B cell (primary cell): ENCODE measurements at regions not wholly inside any gene's neighbourhood (a gene's known extent, or its start where the extent isn't known, plus 50 kb on each side); places are given as distances from the start of the nearest gene placed in this dataset.

Source experiments
- ATAC-seq: fragments of 200-7000 bp; cut with Tn5 transposase; one replicate; pipeline ENCODE4 v1.10.0; 2021; ENCODE audit warnings: low read depth, mild to moderate bottlenecking, moderate number of reproducible peaks, moderate library complexity
- CTCF ChIA-PET: fragments of 350-600 bp; sonication (Branson Sonifier 250); formaldehyde crosslinking; loops from one replicate; lab custom pipeline; 2021; ENCODE audit warnings: antibody characterized with exemption, inconsistent platforms; lab: Charles Lee
- POLR2A ChIA-PET: fragments of 350-600 bp; sonication (Branson Sonifier 250); formaldehyde crosslinking; loops from one replicate; lab custom pipeline; 2021; ENCODE audit warnings: antibody characterized with exemption; lab: Charles Lee
- DNase-seq: peaks from one replicate; pipeline ENCODE4 v3.0.0; 2013
- H2AFZ ChIP-seq: 2 replicates; pipeline ENCODE4 v1.6.1; 2012; ENCODE audit warnings: mild to moderate bottlenecking, low read depth, low read length; ENCODE audit not compliant: insufficient read depth, poor library complexity, severe bottlenecking
- H3K27ac ChIP-seq, 2 donors: 1 replicate in 1 of 2; 2 replicates in 1 of 2; pipeline ENCODE4 v1.5.1; 2012 to 2013; ENCODE audit warnings: low read length in 2 of 2, mild to moderate bottlenecking in 2 of 2, moderate library complexity in 1 of 2
- H3K27me3 ChIP-seq, 4 experiments: fragments of 200-600 bp in 1 of 4; sonication (generic) in 1 of 4; replicated peaks in 1 of 4; 1 replicate in 2 of 4; 2 replicates in 2 of 4; pipeline versions ENCODE4 v1.6.1 to v1.7.0; 2013 to 2016; ENCODE audit warnings: low read length in 3 of 4, mild to moderate bottlenecking in 2 of 4, mixed read lengths in 1 of 4, moderate library complexity in 1 of 4; ENCODE audit not compliant: insufficient read depth in 4 of 4, control insufficient read depth in 3 of 4; ENCODE audit errors: control extremely low read depth in 1 of 4
- H3K36me3 ChIP-seq, 2 experiments: replicated peaks in 1 of 2; 1 replicate in 1 of 2; 2 replicates in 1 of 2; pipeline versions ENCODE4 v1.6.1 to v1.7.1; 2013; ENCODE audit warnings: low read length in 1 of 2; ENCODE audit not compliant: insufficient read depth in 2 of 2, control insufficient read depth in 1 of 2; ENCODE audit errors: control extremely low read depth in 1 of 2, extremely low read depth in 1 of 2
- H3K4me1 ChIP-seq, 2 donors: fragments of 200-600 bp in 1 of 2; sonication (generic) in 1 of 2; 1 replicate in 1 of 2; 2 replicates in 1 of 2; pipeline versions ENCODE4 v1.5.1 to v1.6.1; 2013 to 2017; ENCODE audit warnings: low read length in 2 of 2; ENCODE audit not compliant: control insufficient read depth in 2 of 2, insufficient read depth in 2 of 2
- H3K4me2 ChIP-seq: replicated peaks from 2 replicates; pipeline ENCODE3; 2012; ENCODE audit warnings: mild to moderate bottlenecking, low read depth, low read length; ENCODE audit not compliant: poor library complexity, severe bottlenecking
- H3K4me3 ChIP-seq, 5 experiments: fragments of 200-600 bp in 1 of 5; sonication (generic) in 1 of 5; 1 replicate in 3 of 5; 2 replicates in 2 of 5; pipeline versions ENCODE4 v1.5.1 to v1.7.0; 2011 to 2016; ENCODE audit warnings: low read length in 4 of 5, mild to moderate bottlenecking in 4 of 5, low read depth in 2 of 5, control low read depth in 1 of 5, moderate library complexity in 1 of 5; ENCODE audit not compliant: insufficient read depth in 1 of 5; ENCODE audit errors: control extremely low read depth in 1 of 5, extremely low read depth in 1 of 5
- H3K79me2 ChIP-seq: fragments of 200-600 bp; sonication (generic); one replicate; pipeline ENCODE4 v1.6.0; 2016; ENCODE audit warnings: low read length; ENCODE audit not compliant: control insufficient read depth, insufficient read depth
- H3K9ac ChIP-seq: fragments of 200-600 bp; sonication (generic); 2 replicates; pipeline ENCODE4 v1.6.1; 2017; ENCODE audit warnings: mild to moderate bottlenecking, low read length, moderate library complexity
- H3K9me3 ChIP-seq, 3 donors: one replicate each; pipeline versions ENCODE4 v1.6.1 to v1.7.1; 2013; ENCODE audit warnings: low read length in 2 of 3; ENCODE audit not compliant: control insufficient read depth in 2 of 3, insufficient read depth in 1 of 3; ENCODE audit errors: control extremely low read depth in 1 of 3
- H4K20me1 ChIP-seq: 2 replicates; pipeline ENCODE4 v1.6.0; 2012; ENCODE audit warnings: mild to moderate bottlenecking, low read length; ENCODE audit not compliant: insufficient read depth, control insufficient read depth, poor library complexity, severe bottlenecking
- H3K27ac Mint-ChIP-seq: one replicate; pipeline ENCODE4 v1.8.0; 2021; ENCODE audit warnings: mixed read lengths
- H3K27me3 Mint-ChIP-seq: one replicate; pipeline ENCODE4 v1.8.0; 2021; ENCODE audit warnings: mixed read lengths
- H3K4me1 Mint-ChIP-seq: one replicate; pipeline ENCODE4 v1.8.0; 2021; ENCODE audit warnings: mixed read lengths
- H3K4me3 Mint-ChIP-seq: one replicate; pipeline ENCODE4 v1.8.0; 2021; ENCODE audit warnings: mixed read lengths
- H3K9me3 Mint-ChIP-seq: one replicate; pipeline ENCODE4 v1.8.0; 2022; ENCODE audit warnings: mixed read lengths; ENCODE audit not compliant: insufficient read depth
- CTCF ChIP-seq: fragments of 200-600 bp; IDR thresholded peaks from one replicate; pipeline ENCODE4 v1.8.0; 2022; ENCODE audit warnings: antibody characterized with exemption, mild to moderate bottlenecking
- EZH2 ChIP-seq: IDR thresholded peaks from 2 replicates; pipeline ENCODE4 v1.6.1; 2012; ENCODE audit warnings: borderline replicate concordance, low read depth, mild to moderate bottlenecking, moderate library complexity, low read length; ENCODE audit not compliant: insufficient read depth, poor library complexity, severe bottlenecking
- WGBS: methylation state at CpG from one replicate; pipeline ENCODE4 v1.1.5; 2013; ENCODE audit warnings: missing lambda C conversion rate; ENCODE audit not compliant: insufficient coverage; 5-methylcytosine and 5-hydroxymethylcytosine counted together
- intact Hi-C: fragments of 100-400 bp; cut with micrococcal nuclease; formaldehyde crosslinking; loops from one replicate; pipeline ENCODE4 v1.10.0; 2022

GRCh38 chr12:78683031-78683430 is 181.5 kb upstream of the SYT1 start:
- H3K36me3 ChIP-seq: no peaks in the 10 kb centered on the region
- no peak overlapping the region for H3K4me3 ChIP-seq
- H3K4me2 ChIP-seq: no peak overlapping the region
- H3K4me1 ChIP-seq: no peaks in the 10 kb centered on the region
- no peaks in the 10 kb centered on the region for H4K20me1 ChIP-seq
- no peaks in the 10 kb centered on the region for H3K4me1 Mint-ChIP-seq
- no peaks in the 10 kb centered on the region for H3K79me2 ChIP-seq
- ATAC-seq (no peak), DNase-seq (no peak)
- intact Hi-C loops: no loop called here
- ChIA-PET POLR2A (no interaction called here), CTCF (no interaction called here)
- no peaks in the 10 kb centered on the region for H3K9me3 Mint-ChIP-seq
- WGBS: 100% methylated on average over 1 of the region's 3 CpGs
- H3K9ac ChIP-seq: no peak overlapping the region
- H3K27me3 ChIP-seq: no peaks in the 10 kb centered on the region
- H2AFZ ChIP-seq: no peak overlapping the region
- no peaks in the 10 kb centered on the region for H3K9me3 ChIP-seq
- no peak for TF ChIP-seq EZH2
- TF ChIP-seq CTCF: no peak
- no peak overlapping the region for H3K27ac Mint-ChIP-seq
- H3K4me3 Mint-ChIP-seq: no peak overlapping the region
- no peaks in the 10 kb centered on the region for H3K27me3 Mint-ChIP-seq
- H3K27ac ChIP-seq: no peak overlapping the region

GRCh38 chr12:78683626-78684025 is 180.9 kb upstream of the SYT1 start:
- whole genome bisulfite sequencing: 100% methylated on average over 2 of the region's 3 CpGs

More at GRCh38 chr12:78683626-78684025, 180.9 kb upstream of the SYT1 start:
- Histone ChIP-seq H3K9ac (no peak overlapping the region), H3K4me2 (no peak overlapping the region), H2AFZ (no peak overlapping the region), H4K20me1 (no peaks in the 10 kb centered on the region), H3K36me3 (no peaks in the 10 kb centered on the region), H3K27ac (no peak overlapping the region), H3K79me2 (no peaks in the 10 kb centered on the region), H3K9me3 (no peaks in the 10 kb centered on the region), H3K4me1 (no peaks in the 10 kb centered on the region), H3K27me3 (no peaks in the 10 kb centered on the region), H3K4me3 (no peak overlapping the region)
- intact Hi-C loops: no loop called here
- H3K4me1 Mint-ChIP-seq: no peaks in the 10 kb centered on the region
- TF ChIP-seq EZH2 (no peak), CTCF (no peak)
- H3K27ac Mint-ChIP-seq: no peak overlapping the region
- no peak for ATAC-seq
- POLR2A ChIA-PET: no interaction called here
- H3K27me3 Mint-ChIP-seq: no peaks in the 10 kb centered on the region
- H3K4me3 Mint-ChIP-seq: no peak overlapping the region
- CTCF ChIA-PET: no interaction called here
- H3K9me3 Mint-ChIP-seq: no peaks in the 10 kb centered on the region
- DNase-seq: no peak
